Activated naive CD4-positive, alpha-beta T cell treated with anti-CD3 and anti-CD28 coated beads, Interleukin-2, amount 50 U/mL, for 72 hours (primary cell): ENCODE measurements at regions not wholly inside any gene's neighbourhood (a gene's known extent, or its start where the extent isn't known, plus 50 kb on each side); places are given as distances from the start of the nearest gene placed in this dataset.
A peak's percentile ranks its signal among the peaks of the same experiment; 100 is the strongest.
"Not testable (repeated sequence)": the region's sequence is repeated elsewhere in the genome, so short reads cannot be mapped to it uniquely, and the experiment has no call there.

Source experiments
- ATAC-seq, 2 donors: fragments of 150-1000 bp; cut with Tn5 transposase; 2 replicates each; pipeline ENCODE4 v1.10.0; 2021; ENCODE audit warnings: mild to moderate bottlenecking in 2 of 2, moderate library complexity in 2 of 2
- DNase-seq, 2 donors: peaks; one replicate each; pipeline ENCODE4 v3.0.0; 2021 to 2022; ENCODE audit warnings: low spot score in 2 of 2
- H3K27ac Mint-ChIP-seq, 2 donors: one replicate each; pipeline ENCODE4 v1.8.0; 2022; ENCODE audit warnings: mild to moderate bottlenecking in 2 of 2, mixed read lengths in 2 of 2
- H3K36me3 Mint-ChIP-seq, 2 donors: one replicate each; pipeline ENCODE4 v1.8.0; 2022; ENCODE audit warnings: mixed read lengths in 2 of 2
- H3K9me3 Mint-ChIP-seq, 2 donors: one replicate each; pipeline ENCODE4 v1.8.0; 2022; ENCODE audit warnings: mixed read lengths in 2 of 2

GRCh38 chr15:57809285-57809684 is 102.8 kb downstream of the POLR2M start:
- not testable (repeated sequence) for ATAC-seq, DNase-seq, H3K36me3 Mint-ChIP-seq, H3K27ac Mint-ChIP-seq, H3K9me3 Mint-ChIP-seq

GRCh38 chr15:57816599-57816998 is 110.1 kb downstream of the POLR2M start:
- peaks cover 0 to 4% of the 10 kb centered on the region in 2 donors for H3K36me3 Mint-ChIP-seq
- H3K27ac Mint-ChIP-seq, result no peak overlapping the region
- no peak for DNase-seq
- ATAC-seq, result no peak
- H3K9me3 Mint-ChIP-seq, result peaks cover 0 to 6% of the 10 kb centered on the region in 2 donors

GRCh38 chr15:57819646-57820045 is 113.1 kb downstream of the POLR2M start:
- ATAC-seq (no peak), DNase-seq (no peak)
- Mint-ChIP-seq H3K27ac (no peak overlapping the region), H3K9me3 (no peaks in the 10 kb centered on the region), H3K36me3 (no peaks in the 10 kb centered on the region)

GRCh38 chr15:57820119-57820518 is 113.6 kb downstream of the POLR2M start:
- no peaks in the 10 kb centered on the region for H3K36me3 Mint-ChIP-seq
- no peak for ATAC-seq
- H3K27ac Mint-ChIP-seq, result no peak overlapping the region
- DNase-seq, result no peak
- no peaks in the 10 kb centered on the region for H3K9me3 Mint-ChIP-seq

- Mint-ChIP-seq H3K9me3 (no peaks in the 10 kb centered on the region), H3K27ac (no peak overlapping the region), H3K36me3 (no peaks in the 10 kb centered on the region)
- DNase-seq (no peak), ATAC-seq (no peak)
These were observed 115.3 kb downstream of the POLR2M start for GRCh38 chr15:57821826-57822225.

GRCh38 chr15:57823325-57823882 is 116.9 kb downstream of the POLR2M start:
- H3K9me3 Mint-ChIP-seq, result no peaks in the 10 kb centered on the region
- no peak for DNase-seq
- ATAC-seq, result no peak
- no peaks in the 10 kb centered on the region for H3K36me3 Mint-ChIP-seq
- no peak overlapping the region for H3K27ac Mint-ChIP-seq

- peak; percentile 24 to 82 for ATAC-seq
- Mint-ChIP-seq H3K27ac (no peak overlapping the region), H3K9me3 (no peaks in the 10 kb centered on the region), H3K36me3 (no peaks in the 10 kb centered on the region)
- DNase-seq, result no peak
These were observed 117.7 kb downstream of the POLR2M start for GRCh38 chr15:57824186-57824585.

- no peak for DNase-seq
- no peaks in the 10 kb centered on the region for H3K36me3 Mint-ChIP-seq
- H3K27ac Mint-ChIP-seq, result no peak overlapping the region
- no peaks in the 10 kb centered on the region for H3K9me3 Mint-ChIP-seq
- no peak for ATAC-seq
These were observed 120.5 kb downstream of the POLR2M start for GRCh38 chr15:57827021-57827420.

DNA sequence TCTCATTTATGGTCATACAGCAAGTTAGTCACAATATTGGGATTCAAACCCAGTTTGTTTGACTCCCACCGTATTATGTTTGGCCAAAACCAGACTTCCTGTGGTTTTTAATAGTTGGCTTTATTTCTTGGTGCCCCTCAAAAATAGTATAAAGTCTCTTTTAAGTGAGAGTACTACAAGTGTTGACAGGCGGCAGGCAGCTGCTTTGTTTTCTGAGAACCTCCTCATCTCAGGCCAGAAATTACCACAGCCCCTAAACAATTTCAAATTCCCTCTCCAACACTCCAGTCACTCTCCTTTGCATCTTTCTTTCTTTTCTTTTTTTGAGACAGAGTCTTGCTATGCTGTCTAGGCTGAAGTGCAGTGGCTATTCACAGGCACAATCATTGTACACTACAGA is 121.5 kb downstream of the POLR2M start:
- no peaks in the 10 kb centered on the region for H3K36me3 Mint-ChIP-seq
- ATAC-seq (no peak), DNase-seq (no peak)
- no peaks in the 10 kb centered on the region for H3K9me3 Mint-ChIP-seq
- H3K27ac Mint-ChIP-seq, result no peak overlapping the region

DNA sequence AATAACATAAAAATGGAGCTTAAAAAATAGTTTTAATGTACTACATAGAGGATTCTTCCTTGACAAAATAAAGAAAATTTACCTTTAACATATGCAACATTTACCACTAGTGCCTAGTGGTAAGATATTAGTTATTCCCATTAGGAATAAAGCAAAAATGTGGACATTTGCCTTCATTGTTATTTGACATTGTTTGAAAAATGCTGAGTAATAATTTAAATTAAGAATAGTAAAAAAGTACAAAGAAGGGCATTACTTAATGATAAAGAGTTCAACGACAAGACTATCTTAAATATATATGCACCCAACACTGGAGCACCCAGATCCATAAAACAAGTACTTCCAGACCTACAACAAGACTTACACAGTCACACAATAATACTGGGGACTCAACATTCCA is 125.7 kb downstream of the POLR2M start:
- Mint-ChIP-seq H3K27ac (no peak overlapping the region), H3K9me3 (peaks cover 7 to 14% of the 10 kb centered on the region in 2 donors)

DNA sequence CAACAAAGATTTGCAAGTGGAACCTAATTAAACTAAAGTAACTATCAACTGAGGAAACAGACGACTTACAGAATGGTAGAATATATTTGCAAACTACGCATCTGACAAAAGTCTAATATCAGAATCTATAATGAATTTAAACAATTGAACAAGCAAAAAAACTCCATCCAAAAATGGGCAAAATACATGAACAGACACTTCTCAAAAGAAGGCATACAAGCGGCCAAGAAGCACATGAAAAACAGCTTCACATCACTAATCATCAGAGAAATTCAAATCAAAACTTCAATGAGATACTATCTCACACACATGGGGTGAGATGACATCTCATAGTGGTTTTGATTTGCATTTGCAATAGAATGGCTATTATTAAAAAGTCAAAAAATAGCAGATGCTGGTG is 128.6 kb downstream of the POLR2M start:
- no peak overlapping the region for H3K27ac Mint-ChIP-seq
- no peak for ATAC-seq
- peaks cover 7 to 14% of the 10 kb centered on the region in 2 donors for H3K9me3 Mint-ChIP-seq
- H3K36me3 Mint-ChIP-seq, result peaks cover 4 to 11% of the 10 kb centered on the region in 2 donors
- DNase-seq, result no peak

More for the DNA sequence above, 125.7 kb downstream of the POLR2M start:
- peaks cover 4 to 11% of the 10 kb centered on the region in 2 donors for H3K36me3 Mint-ChIP-seq
- DNase-seq (no peak), ATAC-seq (no peak)

DNA sequence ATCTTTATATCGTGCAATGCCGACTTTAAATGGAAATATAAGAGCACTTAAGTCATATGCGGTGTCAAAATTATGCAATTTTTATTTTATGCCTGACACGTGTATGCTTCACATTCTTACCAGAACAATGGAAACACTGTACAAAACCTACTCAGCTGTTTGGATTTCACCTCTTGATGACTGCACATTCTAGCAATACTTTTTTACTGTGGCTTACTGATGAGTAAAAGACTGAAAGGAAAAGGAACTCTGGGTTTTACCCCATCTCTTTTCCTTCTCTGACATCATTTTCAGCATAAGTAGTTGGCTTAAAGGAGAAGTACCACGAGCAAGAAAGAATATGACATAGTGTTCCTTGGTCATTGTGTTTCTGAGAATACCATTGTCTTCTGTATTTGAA is 142.8 kb downstream of the POLR2M start:
- ATAC-seq (peak in 1 of 2 donors; percentile 66), DNase-seq (no peak)
- Mint-ChIP-seq H3K9me3 (peaks cover 4 to 7% of the 10 kb centered on the region in 2 donors), H3K36me3 (no peaks in the 10 kb centered on the region), H3K27ac (no peak overlapping the region)

- no peak overlapping the region for H3K27ac Mint-ChIP-seq
- ATAC-seq (no peak), DNase-seq (no peak)
- H3K36me3 Mint-ChIP-seq, result no peaks in the 10 kb centered on the region
- no peaks in the 10 kb centered on the region for H3K9me3 Mint-ChIP-seq
These were observed 148.0 kb downstream of the POLR2M start for GRCh38 chr15:57854531-57854930.

- Mint-ChIP-seq H3K36me3 (no peaks in the 10 kb centered on the region), H3K9me3 (no peaks in the 10 kb centered on the region), H3K27ac (no peak overlapping the region)
- DNase-seq, result no peak
- no peak for ATAC-seq
These were observed 151.4 kb downstream of the POLR2M start for GRCh38 chr15:57857871-57858270.

DNA sequence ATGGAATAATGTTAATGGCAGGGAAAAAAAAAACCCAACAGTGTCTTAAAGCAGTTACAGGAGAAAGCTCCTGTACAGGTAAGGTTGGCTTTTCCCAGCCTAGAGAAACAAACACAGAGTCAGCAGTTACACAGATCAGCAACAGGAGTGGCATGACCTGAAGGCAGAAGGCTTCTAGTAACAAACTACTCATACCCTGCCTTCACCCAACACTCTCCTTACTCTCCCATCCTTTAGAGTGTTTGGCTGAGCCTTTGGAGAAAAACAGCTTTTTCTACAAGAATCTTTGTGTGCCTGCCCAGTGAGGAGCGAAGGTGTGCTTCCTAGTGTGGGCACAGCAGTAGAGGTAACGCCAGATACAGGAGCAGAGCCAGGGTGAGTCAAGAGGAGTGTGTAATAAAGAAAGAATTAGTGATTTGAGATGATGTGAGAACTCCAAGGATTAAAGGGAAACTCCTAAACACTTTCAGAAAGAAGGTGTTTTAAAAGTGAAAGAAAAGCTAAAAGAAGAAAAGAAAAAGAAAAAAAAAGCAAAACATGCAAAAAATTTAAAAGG is 152.7 kb downstream of the POLR2M start:
- ATAC-seq (no peak), DNase-seq (no peak)
- no peaks in the 10 kb centered on the region for H3K9me3 Mint-ChIP-seq
- H3K36me3 Mint-ChIP-seq, result no peaks in the 10 kb centered on the region
- no peak overlapping the region for H3K27ac Mint-ChIP-seq

DNA sequence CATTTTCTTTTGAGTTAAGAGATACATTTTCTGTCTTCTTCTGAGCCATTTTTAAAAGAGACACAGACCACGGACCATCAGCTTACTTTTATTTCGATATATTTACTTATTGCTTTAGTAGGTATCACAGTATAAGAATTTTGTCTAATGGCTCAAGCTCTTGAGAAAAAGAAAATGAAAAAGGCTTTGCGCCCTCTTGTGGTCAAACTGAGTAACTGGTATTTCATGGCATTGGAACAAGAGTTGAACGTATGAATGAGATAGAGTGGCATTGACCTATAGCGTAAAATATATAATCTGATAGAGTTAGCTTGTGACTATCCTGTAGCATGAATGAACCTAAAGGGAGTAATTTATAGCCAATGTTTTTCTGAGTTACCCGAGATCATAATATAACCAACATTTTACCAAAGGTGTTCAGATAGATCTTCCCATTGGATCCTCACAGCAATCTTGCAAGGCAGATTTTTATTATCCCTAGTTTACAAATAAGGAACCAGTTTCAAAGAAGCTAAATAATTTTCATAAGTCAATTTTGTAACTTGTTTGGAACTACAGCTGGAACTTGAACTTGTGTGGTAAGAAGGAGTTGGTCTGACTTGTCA is 154.6 kb downstream of the POLR2M start:
- Mint-ChIP-seq H3K9me3 (no peaks in the 10 kb centered on the region), H3K36me3 (no peaks in the 10 kb centered on the region), H3K27ac (no peak overlapping the region)
- ATAC-seq, result no peak
- peak in 1 of 2 donors; percentile 39 for DNase-seq

DNA sequence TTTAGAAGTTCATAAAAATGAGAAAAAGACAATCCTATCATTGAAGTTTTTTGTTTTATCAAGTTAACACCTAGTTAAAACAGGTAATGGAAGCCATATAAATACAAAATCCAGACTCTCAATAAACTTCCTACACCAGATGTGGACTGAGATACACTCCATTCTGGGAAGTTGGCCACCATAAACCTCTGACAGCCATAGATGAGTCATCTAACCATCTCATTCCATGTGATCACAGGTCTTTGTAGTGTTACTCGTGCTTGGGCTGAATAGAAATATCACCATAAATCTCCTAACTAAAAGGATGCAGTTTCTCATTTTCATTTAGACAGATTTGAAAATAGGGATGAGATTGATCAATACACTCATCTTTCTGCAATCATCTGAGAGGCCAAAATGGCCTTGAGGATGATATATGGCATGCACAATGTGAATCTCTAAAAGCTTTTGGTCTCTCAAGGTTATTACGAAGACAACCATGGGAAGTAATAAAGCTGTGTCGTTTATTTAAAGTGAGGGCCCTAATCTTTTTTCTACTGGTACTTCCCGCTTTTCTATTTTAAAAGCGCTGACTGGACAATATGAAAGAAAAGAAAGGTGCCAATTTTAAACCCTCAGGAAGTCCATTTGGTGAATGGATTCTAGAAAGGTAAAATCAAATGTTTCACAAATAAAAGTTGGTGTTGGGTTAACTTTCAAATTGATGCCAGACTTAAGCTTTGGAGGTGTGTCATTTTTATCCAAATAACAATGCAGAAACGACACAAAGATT is 155.5 kb downstream of the POLR2M start:
- no peak for DNase-seq
- no peak for ATAC-seq
- H3K36me3 Mint-ChIP-seq, result no peaks in the 10 kb centered on the region
- H3K9me3 Mint-ChIP-seq, result no peaks in the 10 kb centered on the region
- no peak overlapping the region for H3K27ac Mint-ChIP-seq
